Coronary artery (tissue), 2 donors: ENCODE measurements at regions not wholly inside any gene's neighbourhood (a gene's known extent, or its start where the extent isn't known, plus 50 kb on each side); places are given as distances from the start of the nearest gene placed in this dataset.
A peak's percentile ranks its signal among the peaks of the same experiment; 100 is the strongest.

Experiments
- DNase-seq: peaks from one replicate; pipeline ENCODE4 v3.0.0-alpha.2; 2017; ENCODE audit warnings: low spot score
- H3K27ac ChIP-seq, 2 donors: fragments of 200-600 bp; sonication (generic); one replicate each; pipeline ENCODE4 v1.5.1; 2016 to 2019
- H3K4me3 ChIP-seq: fragments of 200-600 bp; sonication (generic); 2 replicates; pipeline ENCODE4 v1.5.1; 2016; ENCODE audit warnings: mild to moderate bottlenecking, moderate library complexity
- CTCF ChIP-seq: fragments of 200-600 bp; sonication (generic); IDR thresholded peaks from one replicate; pipeline ENCODE4 v1.5.1; 2019; ENCODE audit warnings: antibody characterized with exemption

- DNase-seq, result no peak
- H3K4me3 ChIP-seq, result no peak overlapping the region
- H3K27ac ChIP-seq, result no peak overlapping the region
- no peak for TF ChIP-seq CTCF
Observed at GRCh38 chr3:127395663-127396355, 108.0 kb upstream of the PRR20G start.

GRCh38 chr3:127394984-127395662 lies 107.3 kb upstream of the PRR20G start:
- Histone ChIP-seq H3K27ac (no peak overlapping the region), H3K4me3 (no peak overlapping the region)
- no peak for TF ChIP-seq CTCF
- DNase-seq, result peak; percentile 60

GRCh38 chr3:127394031-127394430 lies 106.2 kb upstream of the PRR20G start:
- TF ChIP-seq CTCF, result no peak
- Histone ChIP-seq H3K4me3 (no peak overlapping the region), H3K27ac (no peak overlapping the region)
- no peak for DNase-seq

- DNase-seq, result no peak
- no peak overlapping the region for H3K4me3 ChIP-seq
- TF ChIP-seq CTCF, result no peak
- no peak overlapping the region for H3K27ac ChIP-seq
Observed at GRCh38 chr3:127393131-127393820, 105.4 kb upstream of the PRR20G start.

- no peak for DNase-seq
- Histone ChIP-seq H3K27ac (no peak overlapping the region), H3K4me3 (no peak overlapping the region)
- no peak for TF ChIP-seq CTCF
Observed at GRCh38 chr3:127392156-127392490, 104.3 kb upstream of the PRR20G start.

GRCh38 chr3:127391436-127392155 lies 103.8 kb upstream of the PRR20G start:
- DNase-seq, result peak; percentile 63
- Histone ChIP-seq H3K4me3 (no peak overlapping the region), H3K27ac (no peak overlapping the region)
- no peak for TF ChIP-seq CTCF
